HCT116 (cell line): ENCODE measurements at regions not wholly inside any gene's neighbourhood (a gene's known extent, or its start where the extent isn't known, plus 50 kb on each side); places are given as distances from the start of the nearest gene placed in this dataset.

ENCODE experiments used
- ATAC-seq: fragments of 200-7000 bp; cut with Tn5 transposase; 2 replicates; pipeline ENCODE4 v1.9.1; 2020; ENCODE audit warnings: mild to moderate bottlenecking, moderate library complexity
- BruUV-seq: library from RNA; stranded (reverse); fragments of 400-500 nt; replicated peaks from 2 replicates; lab custom pipeline; 2021; lab: Mats Ljungman, UMichigan
- CTCF ChIA-PET: fragments of 300-600 bp; sonication (Branson Sonifier 250); formaldehyde crosslinking; loops from one replicate; lab custom pipeline; 2021; ENCODE audit warnings: antibody characterized with exemption; lab: Charles Lee
- POLR2A ChIA-PET: fragments of 300-600, 350-600 bp; sonication (Branson Sonifier 250); formaldehyde crosslinking; loops from one replicate; lab custom pipeline; 2021; ENCODE audit warnings: antibody characterized with exemption; lab: Charles Lee
- RAD21 ChIA-PET, 2 experiments: fragments of 300-600 bp; sonication (Branson Sonifier 250); formaldehyde crosslinking; loops; one replicate each; lab custom pipeline; 2023; ENCODE audit warnings: low total read pairs in 2 of 2; ENCODE audit not compliant: uncharacterized antibody in 2 of 2, unreplicated experiment in 2 of 2, low non-redundant PET in 1 of 2; lab: Charles Lee
- DNase-seq: peaks from one replicate; pipeline ENCODE4 v3.0.0-alpha.2; 2010; ENCODE audit warnings: low read depth, low spot score
- H2AFZ ChIP-seq: fragments of 200-600 bp; shearing (Covaris generic), sonication (generic); 2 replicates; pipeline ENCODE4 v1.6.1; 2017; ENCODE audit warnings: low read depth, mixed run types, mixed read lengths, antibody characterized with exemption, low read length; ENCODE audit not compliant: poor library complexity, severe bottlenecking
- H3K27ac ChIP-seq: 2 replicates; pipeline ENCODE4 v1.5.1; 2012; ENCODE audit warnings: low read depth, low read length
- H3K27me3 ChIP-seq: fragments of 200-600 bp; sonication (generic); 2 replicates; pipeline ENCODE4 v1.6.1; 2016; ENCODE audit warnings: mixed run types, low read length, mixed read lengths; ENCODE audit not compliant: insufficient read depth
- H3K36me3 ChIP-seq, 2 experiments: fragments of 200-500 bp in 1 of 2; fragments of 200-600 bp in 1 of 2; sonication (Bioruptor generic) in 1 of 2; sonication (generic) in 1 of 2; 2 replicates each; pipeline versions ENCODE4 v1.5.1 to v1.6.1; 2014 to 2016; ENCODE audit warnings: low read length in 2 of 2, inconsistent platforms in 1 of 2, mixed read lengths in 1 of 2, mixed run types in 1 of 2; ENCODE audit not compliant: insufficient read depth in 2 of 2, control insufficient read depth in 1 of 2
- H3K4me1 ChIP-seq, 2 experiments: fragments of 200-600 bp in 1 of 2; sonication (generic) in 1 of 2; 2 replicates each; pipeline versions ENCODE4 v1.5.1 to v1.6.1; 2012 to 2017; ENCODE audit warnings: low read length in 2 of 2, inconsistent platforms in 1 of 2, mild to moderate bottlenecking in 1 of 2, mixed read lengths in 1 of 2, mixed run types in 1 of 2, moderate library complexity in 1 of 2; ENCODE audit not compliant: insufficient read depth in 2 of 2, control insufficient read depth in 1 of 2
- H3K4me2 ChIP-seq: fragments of 200-600 bp; sonication (generic); 2 replicates; pipeline ENCODE4 v1.6.1; 2017; ENCODE audit warnings: mixed run types, low read length, mixed read lengths
- H3K4me3 ChIP-seq, 2 experiments: fragments of 200-600 bp in 1 of 2; sonication (generic) in 1 of 2; replicated peaks in 1 of 2; 2 replicates each; pipeline ENCODE4 v1.5.1; 2011 to 2016; ENCODE audit warnings: low read length in 2 of 2, control low read depth in 1 of 2, low read depth in 1 of 2, mild to moderate bottlenecking in 1 of 2, mixed read lengths in 1 of 2, mixed run types in 1 of 2
- H3K79me2 ChIP-seq: fragments of 200-600 bp; sonication (generic); 2 replicates; pipeline ENCODE4 v1.6.1; 2017; ENCODE audit warnings: mild to moderate bottlenecking, mixed run types, low read length, moderate library complexity, mixed read lengths; ENCODE audit not compliant: insufficient read depth
- H3K9ac ChIP-seq: fragments of 200-600 bp; sonication (generic); 2 replicates; pipeline ENCODE4 v1.6.1; 2016; ENCODE audit warnings: low read length, mixed read lengths
- H3K9me2 ChIP-seq: fragments of 200-600 bp; sonication (generic), shearing (Covaris generic); 2 replicates; pipeline ENCODE4 v1.6.1; 2017; ENCODE audit warnings: mixed run types, mild to moderate bottlenecking, moderate library complexity; ENCODE audit not compliant: insufficient read depth
- H3K9me3 ChIP-seq, 2 experiments: fragments of 200-500 bp in 1 of 2; fragments of 200-600 bp in 1 of 2; sonication (Bioruptor generic) in 1 of 2; sonication (generic) in 1 of 2; 2 replicates each; pipeline ENCODE4 v1.6.1; 2014 to 2017; ENCODE audit warnings: low read length in 2 of 2, mixed read lengths in 2 of 2, inconsistent platforms in 1 of 2, low read depth in 1 of 2, mild to moderate bottlenecking in 1 of 2, mixed run types in 1 of 2, moderate library complexity in 1 of 2; ENCODE audit not compliant: control insufficient read depth in 1 of 2, insufficient read depth in 1 of 2
- H4K20me1 ChIP-seq: fragments of 200-600 bp; sonication (generic), shearing (Covaris generic); 2 replicates; pipeline ENCODE4 v1.6.1; 2017; ENCODE audit warnings: mixed run types, mild to moderate bottlenecking, moderate library complexity; ENCODE audit not compliant: insufficient read depth
- CTCF ChIP-seq, 3 experiments: fragments of 200-600 bp in 1 of 3; sonication (generic) in 1 of 3; IDR thresholded peaks in 2 of 3; conservative IDR thresholded peaks in 1 of 3; 2 replicates each; pipeline ENCODE4 v1.5.1; 2012 to 2017; ENCODE audit warnings: low read depth in 2 of 3, low read length in 2 of 3, antibody characterized with exemption in 1 of 3, borderline replicate concordance in 1 of 3, control low read depth in 1 of 3, mild to moderate bottlenecking in 1 of 3, mixed read lengths in 1 of 3, mixed run types in 1 of 3, moderate library complexity in 1 of 3; ENCODE audit not compliant: insufficient read depth in 1 of 3
- EZH2 ChIP-seq: fragments of 200-600 bp; sonication (generic); IDR thresholded peaks from 2 replicates; pipeline ENCODE4 v1.6.1; 2017; ENCODE audit warnings: antibody characterized with exemption, mixed run types
- EZH2phosphoT487 ChIP-seq: fragments of 200-600 bp; IDR thresholded peaks from 2 replicates; pipeline ENCODE4 v1.6.1; 2018; ENCODE audit warnings: antibody characterized with exemption, borderline replicate concordance
- FOSL1 ChIP-seq: IDR thresholded peaks from 2 replicates; pipeline ENCODE4 v1.6.1; 2012; ENCODE audit warnings: low read depth
- JUND ChIP-seq: IDR thresholded peaks from 2 replicates; pipeline ENCODE4 v1.6.1; 2012
- POLR2A ChIP-seq: IDR thresholded peaks from 2 replicates; pipeline ENCODE4 v1.7.0; 2011; ENCODE audit warnings: borderline replicate concordance; ENCODE audit not compliant: insufficient read depth, insufficient read length; ENCODE audit errors: extremely low read depth
- POLR2AphosphoS5 ChIP-seq: IDR thresholded peaks from 2 replicates; pipeline ENCODE4 v1.6.1; 2011; ENCODE audit warnings: mild to moderate bottlenecking, low read depth, low read length, moderate library complexity
- RAD21 ChIP-seq: IDR thresholded peaks from 2 replicates; pipeline ENCODE4 v1.6.1; 2012; ENCODE audit warnings: low read depth, mild to moderate bottlenecking
- REST ChIP-seq: IDR thresholded peaks from 2 replicates; pipeline ENCODE4 v1.6.1; 2012; ENCODE audit warnings: low read depth
- SIN3A ChIP-seq: IDR thresholded peaks from 2 replicates; pipeline ENCODE4 v1.6.1; 2012; ENCODE audit warnings: low read depth
- SP1 ChIP-seq: IDR thresholded peaks from 2 replicates; pipeline ENCODE4 v1.6.1; 2012; ENCODE audit warnings: low read depth
- YY1 ChIP-seq: IDR thresholded peaks from 2 replicates; pipeline ENCODE4 v1.6.1; 2011; ENCODE audit warnings: low read length, low read depth, moderate library complexity, mild to moderate bottlenecking; ENCODE audit not compliant: insufficient replicate concordance; ENCODE audit errors: extremely low read depth
- ZBTB33 ChIP-seq: IDR thresholded peaks from 2 replicates; pipeline ENCODE4 v1.6.1; 2011; ENCODE audit warnings: mild to moderate bottlenecking, low read length, moderate library complexity; ENCODE audit not compliant: insufficient replicate concordance; ENCODE audit errors: extremely low read depth
- ZFX ChIP-seq: fragments of 450-650 bp; IDR thresholded peaks from 2 replicates; pipeline ENCODE4 v1.6.1; 2017
- intact Hi-C: fragments of 100-400 bp; cut with micrococcal nuclease; formaldehyde crosslinking; loops from 2 replicates; pipeline ENCODE4 v1.10.0; 2022
- TF ChIP-seq, protein P1 (sequence below): IDR thresholded peaks from 2 replicates; pipeline ENCODE4 v1.6.1; 2012

GRCh38 chrX:130995439-130995838 lies 62.7 kb upstream of the ARHGAP36 start (continued):
- TF ChIP-seq ZBTB33: no peak
- no peak for TF ChIP-seq POLR2AphosphoS5
- TF ChIP-seq POLR2A: no peak
- TF ChIP-seq, protein P1, sequence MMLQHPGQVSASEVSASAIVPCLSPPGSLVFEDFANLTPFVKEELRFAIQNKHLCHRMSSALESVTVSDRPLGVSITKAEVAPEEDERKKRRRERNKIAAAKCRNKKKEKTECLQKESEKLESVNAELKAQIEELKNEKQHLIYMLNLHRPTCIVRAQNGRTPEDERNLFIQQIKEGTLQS: no peak
- no peak for TF ChIP-seq YY1
- TF ChIP-seq EZH2phosphoT487: no peak
- no peak for TF ChIP-seq SP1
- TF ChIP-seq SIN3A: no peak
- TF ChIP-seq, all 23 proteins: peak for 0

DNA sequence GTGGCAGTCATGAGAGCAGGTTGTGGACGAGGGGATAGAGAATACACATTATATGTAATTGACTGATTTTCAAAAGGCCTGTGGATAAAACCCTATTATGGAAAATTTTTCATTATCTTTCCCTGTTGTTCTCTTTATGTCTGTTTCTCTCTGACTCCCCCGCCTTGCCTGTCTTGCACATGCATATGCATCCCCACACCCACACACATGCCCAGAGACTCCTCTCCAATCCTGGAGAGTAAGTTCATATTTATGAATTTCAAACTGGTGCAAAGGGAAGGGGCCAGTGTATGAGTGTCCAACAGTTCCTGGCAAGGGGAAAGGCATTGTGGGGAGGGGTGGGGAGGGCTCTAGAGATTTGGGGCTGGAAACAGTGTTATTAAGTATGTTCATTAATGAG lies 60.8 kb upstream of the ARHGAP36 start:
- no peak for ATAC-seq
- TF ChIP-seq, protein P1: no peak
- TF ChIP-seq EZH2 (no peak), REST (no peak), FOSL1 (no peak), ZFX (no peak), EZH2phosphoT487 (no peak), SIN3A (no peak), ZBTB33 (no peak), JUND (no peak), RAD21 (no peak), CTCF (IDR thresholded peaks at IDR 0.05 in 2 of 3, conservative IDR thresholded peaks at IDR 0.05 in 1 of 3; ENCODE audit: borderline replicate concordance in 1 of 3, insufficient read depth in 1 of 3, low read depth in 2 of 3, low read length in 2 of 3) (no peak)

More for the DNA sequence above, 60.8 kb upstream of the ARHGAP36 start:
- no peaks in the 10 kb centered on the region for H3K36me3 ChIP-seq
- no peak overlapping the region for H2AFZ ChIP-seq
- POLR2A ChIA-PET: no interaction called here
- H3K79me2 ChIP-seq: no peaks in the 10 kb centered on the region
- H4K20me1 ChIP-seq: no peaks in the 10 kb centered on the region
- H3K4me3 ChIP-seq: no peak overlapping the region
- H3K27me3 ChIP-seq: no peaks in the 10 kb centered on the region
- no peak overlapping the region for H3K9ac ChIP-seq
- H3K27ac ChIP-seq: no peak overlapping the region
- H3K4me2 ChIP-seq: no peak overlapping the region
- H3K9me3 ChIP-seq: no peaks in the 10 kb centered on the region
- no TSS peak for BruUV-seq
- no peaks in the 10 kb centered on the region for H3K4me1 ChIP-seq
- RAD21 ChIA-PET: no interaction called here
- intact Hi-C loops: no loop called here
- CTCF ChIA-PET: no interaction called here
- DNase-seq: no peak
- no peaks in the 10 kb centered on the region for H3K9me2 ChIP-seq
